Lower leg skin (tissue), 4 donors: ENCODE measurements at regions not wholly inside any gene's neighbourhood (a gene's known extent, or its start where the extent isn't known, plus 50 kb on each side); places are given as distances from the start of the nearest gene placed in this dataset.

Source experiments
- DNase-seq, 2 donors: peaks; one replicate each; pipeline ENCODE4 v3.0.0-alpha.2; 2019; ENCODE audit warnings: low spot score in 2 of 2
- H3K4me3 ChIP-seq: fragments of 200-600 bp; sonication (generic); 2 replicates; pipeline ENCODE4 v1.5.1; 2017; ENCODE audit warnings: mild to moderate bottlenecking, low read depth; ENCODE audit not compliant: poor library complexity, severe bottlenecking
- POLR2A ChIP-seq, 2 donors: fragments of 450-650 bp; IDR thresholded peaks; one replicate each; pipeline ENCODE4 v1.6.1; 2016 to 2017; ENCODE audit warnings: antibody characterized with exemption in 2 of 2, mild to moderate bottlenecking in 1 of 2, moderate library complexity in 1 of 2
- WGBS, 2 donors: methylation state at CpG; one replicate each; pipeline ENCODE4 v1.1.5; 2018; 5-methylcytosine and 5-hydroxymethylcytosine counted together
- intact Hi-C: fragments of 100-400 bp; cut with DNase I; formaldehyde crosslinking; loops from one replicate; pipeline ENCODE4 v1.15.0; 2023; ENCODE audit warnings: low total_unique reads
- TF ChIP-seq, protein P1 (sequence below), 3 donors: fragments of 450-650 bp; IDR thresholded peaks; one replicate each; pipeline ENCODE4 v1.5.1; 2016; ENCODE audit warnings: antibody characterized with exemption in 3 of 3, mild to moderate bottlenecking in 3 of 3, moderate library complexity in 2 of 3

DNA sequence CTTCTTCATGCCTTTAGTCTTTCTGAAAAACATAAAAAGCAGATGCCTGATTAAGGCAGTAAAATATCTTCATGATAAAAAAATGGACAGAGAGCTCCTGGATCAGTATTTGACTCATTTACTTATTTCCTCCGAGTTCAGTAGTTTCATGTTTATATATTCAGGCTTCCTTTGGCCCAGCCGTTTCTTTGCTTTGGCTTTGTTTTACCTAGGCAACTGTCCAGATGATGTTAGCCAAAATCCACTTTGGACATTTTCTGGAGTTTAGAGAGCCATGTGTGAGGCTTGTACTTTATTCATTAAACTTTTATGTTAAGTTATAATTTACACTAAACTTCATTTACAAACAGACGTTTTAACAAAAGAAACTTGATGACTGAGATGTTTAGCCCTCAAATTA lies 307.1 kb upstream of the RSPO3 start:
- WGBS, 2 donors: 16 to 30% methylated on average over 3 of the region's 3 CpGs
- no peak for TF ChIP-seq POLR2A (IDR thresholded peaks at IDR 0.05)
- TF ChIP-seq, protein P1, sequence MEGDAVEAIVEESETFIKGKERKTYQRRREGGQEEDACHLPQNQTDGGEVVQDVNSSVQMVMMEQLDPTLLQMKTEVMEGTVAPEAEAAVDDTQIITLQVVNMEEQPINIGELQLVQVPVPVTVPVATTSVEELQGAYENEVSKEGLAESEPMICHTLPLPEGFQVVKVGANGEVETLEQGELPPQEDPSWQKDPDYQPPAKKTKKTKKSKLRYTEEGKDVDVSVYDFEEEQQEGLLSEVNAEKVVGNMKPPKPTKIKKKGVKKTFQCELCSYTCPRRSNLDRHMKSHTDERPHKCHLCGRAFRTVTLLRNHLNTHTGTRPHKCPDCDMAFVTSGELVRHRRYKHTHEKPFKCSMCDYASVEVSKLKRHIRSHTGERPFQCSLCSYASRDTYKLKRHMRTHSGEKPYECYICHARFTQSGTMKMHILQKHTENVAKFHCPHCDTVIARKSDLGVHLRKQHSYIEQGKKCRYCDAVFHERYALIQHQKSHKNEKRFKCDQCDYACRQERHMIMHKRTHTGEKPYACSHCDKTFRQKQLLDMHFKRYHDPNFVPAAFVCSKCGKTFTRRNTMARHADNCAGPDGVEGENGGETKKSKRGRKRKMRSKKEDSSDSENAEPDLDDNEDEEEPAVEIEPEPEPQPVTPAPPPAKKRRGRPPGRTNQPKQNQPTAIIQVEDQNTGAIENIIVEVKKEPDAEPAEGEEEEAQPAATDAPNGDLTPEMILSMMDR (IDR thresholded peaks at IDR 0.05): no peak
- intact Hi-C loops: no loop called here
- DNase-seq: no peak
- no peak overlapping the region for H3K4me3 ChIP-seq

DNA sequence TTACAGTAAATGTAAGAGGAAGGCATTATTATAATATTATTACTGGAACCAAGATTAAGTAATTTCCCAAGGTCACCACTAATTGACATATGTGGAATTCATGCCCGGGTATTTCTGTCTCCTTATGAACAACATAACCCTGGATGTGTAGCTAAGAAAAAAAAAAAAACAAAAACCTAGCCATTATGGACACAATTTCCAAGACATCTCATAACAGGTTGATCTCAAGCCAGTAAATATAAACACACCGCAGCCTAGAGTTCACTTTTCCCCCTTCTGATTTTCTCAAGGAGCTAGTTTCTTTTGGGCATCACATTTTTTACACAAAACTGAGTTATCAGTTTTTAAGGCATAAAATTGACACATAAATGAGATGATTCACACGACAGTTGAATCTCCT lies 306.5 kb upstream of the RSPO3 start:
- H3K4me3 ChIP-seq: no peak overlapping the region
- no peak for DNase-seq
- WGBS, 2 donors: 41 to 57% methylated on average over 3 of the region's 3 CpGs
- intact Hi-C loops: no loop called here
- no peak for TF ChIP-seq POLR2A (IDR thresholded peaks at IDR 0.05)
- TF ChIP-seq, protein P1 (IDR thresholded peaks at IDR 0.05): no peak

DNA sequence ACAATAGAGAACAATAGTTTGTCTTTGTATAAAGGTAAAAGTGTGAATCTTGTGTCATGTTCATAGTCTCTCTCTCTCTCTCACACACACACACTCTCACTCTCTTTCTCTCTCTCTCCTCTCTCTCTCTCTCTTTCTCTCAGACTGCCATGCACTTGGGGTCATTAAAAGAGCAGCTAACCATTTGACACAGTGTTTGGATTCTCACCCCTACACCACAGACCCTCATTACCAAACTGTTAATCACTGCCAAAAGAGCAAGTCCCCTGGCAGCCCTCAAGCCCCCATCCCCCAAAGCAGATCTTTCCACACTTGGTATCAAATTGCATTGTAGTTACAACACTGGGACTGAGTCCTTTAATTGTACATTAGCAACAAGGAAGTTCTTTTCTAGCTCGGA lies 305.8 kb upstream of the RSPO3 start:
- intact Hi-C loops: no loop called here
- no peak for DNase-seq
- TF ChIP-seq, protein P1 (IDR thresholded peaks at IDR 0.05): no peak
- TF ChIP-seq POLR2A (IDR thresholded peaks at IDR 0.05): no peak
- 41 to 44% methylated on average over 1 of the region's 1 CpG for WGBS, 2 donors
- H3K4me3 ChIP-seq: no peak overlapping the region

GRCh38 chr6:126820634-126821033 lies 297.8 kb upstream of the RSPO3 start:
- TF ChIP-seq, protein P1 (IDR thresholded peaks at IDR 0.05): no peak
- no peak for TF ChIP-seq POLR2A (IDR thresholded peaks at IDR 0.05)
- 62 to 64% methylated on average over 3 of the region's 3 CpGs for WGBS, 2 donors
- H3K4me3 ChIP-seq: no peak overlapping the region
- no peak for DNase-seq
- intact Hi-C loops: no loop called here

DNA sequence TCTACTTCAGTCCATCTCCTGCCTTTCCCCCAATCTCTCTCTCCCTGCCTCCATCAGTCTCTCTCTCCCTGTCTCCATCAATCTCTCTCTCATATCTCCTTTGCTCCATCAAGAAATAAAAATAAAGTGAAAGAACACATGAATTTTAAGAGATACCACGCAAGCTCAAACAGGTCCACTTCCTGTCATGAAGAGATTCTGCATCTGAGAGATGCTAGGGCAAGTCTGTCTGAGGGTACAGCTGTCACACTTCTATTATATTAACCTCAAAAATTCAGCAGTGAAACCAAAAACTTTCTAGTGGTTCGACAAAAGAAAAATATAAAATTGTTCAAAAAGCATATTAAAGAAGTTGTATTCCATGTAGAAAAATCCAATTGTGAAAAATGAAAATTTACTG lies 296.8 kb upstream of the RSPO3 start:
- intact Hi-C loops: no loop called here
- DNase-seq: no peak
- TF ChIP-seq, protein P1 (IDR thresholded peaks at IDR 0.05): no peak
- no peak for TF ChIP-seq POLR2A (IDR thresholded peaks at IDR 0.05)
- WGBS, 2 donors: 53 to 58% methylated on average over 2 of the region's 2 CpGs
- no peak overlapping the region for H3K4me3 ChIP-seq

DNA sequence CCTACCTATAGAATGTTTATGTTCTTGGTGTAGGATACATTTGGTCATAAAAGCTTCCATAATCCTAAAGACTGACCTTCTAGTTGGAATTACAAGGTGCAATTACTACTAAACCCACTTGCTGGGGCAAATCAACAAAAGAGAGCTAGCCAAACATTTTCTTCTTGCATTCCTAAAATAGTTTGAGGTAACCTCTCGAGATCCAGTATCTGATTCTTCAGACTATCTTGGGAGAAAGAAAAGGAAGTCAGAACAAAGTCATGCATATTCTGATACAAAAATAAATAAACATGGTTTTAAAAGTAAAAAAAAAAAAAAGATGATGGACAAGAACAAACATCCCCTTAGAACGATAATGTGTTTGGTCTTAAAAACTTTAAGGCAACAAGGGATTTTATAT lies 294.2 kb upstream of the RSPO3 start:
- no peak overlapping the region for H3K4me3 ChIP-seq
- WGBS, 2 donors: 24 to 34% methylated on average over 2 of the region's 2 CpGs
- no peak for DNase-seq
- TF ChIP-seq, protein P1 (IDR thresholded peaks at IDR 0.05): no peak
- no peak for TF ChIP-seq POLR2A (IDR thresholded peaks at IDR 0.05)
- intact Hi-C loops: no loop called here
